Loucy (cell line): ENCODE measurements at regions not wholly inside any gene's neighbourhood (a gene's known extent, or its start where the extent isn't known, plus 50 kb on each side); places are given as distances from the start of the nearest gene placed in this dataset.

Experiments used
- CTCF ChIP-seq: fragments of 200-600 bp; sonication (generic); conservative IDR thresholded peaks from 2 replicates; pipeline ENCODE4 v1.5.1; 2014; ENCODE audit warnings: mild to moderate bottlenecking, antibody characterized with exemption, low read length
- EZH2phosphoT487 ChIP-seq: fragments of 200-600 bp; IDR thresholded peaks from 2 replicates; pipeline ENCODE4 v1.6.1; 2018; ENCODE audit warnings: antibody characterized with exemption, mild to moderate bottlenecking, moderate library complexity, borderline replicate concordance

GRCh38 chr5:9775339-9775738, 145.2 kb upstream of the TAS2R1 start:
- TF ChIP-seq EZH2phosphoT487 (no peak), CTCF (no peak)
